HCT116 (cell line): ENCODE measurements at regions not wholly inside any gene's neighbourhood (a gene's known extent, or its start where the extent isn't known, plus 50 kb on each side); places are given as distances from the start of the nearest gene placed in this dataset.

ENCODE experiments used
- ATAC-seq: fragments of 200-7000 bp; cut with Tn5 transposase; 2 replicates; pipeline ENCODE4 v1.9.1; 2020; ENCODE audit warnings: mild to moderate bottlenecking, moderate library complexity
- BruUV-seq: library from RNA; stranded (reverse); fragments of 400-500 nt; replicated peaks from 2 replicates; lab custom pipeline; 2021; lab: Mats Ljungman, UMichigan
- CTCF ChIA-PET: fragments of 300-600 bp; sonication (Branson Sonifier 250); formaldehyde crosslinking; loops from one replicate; lab custom pipeline; 2021; ENCODE audit warnings: antibody characterized with exemption; lab: Charles Lee
- POLR2A ChIA-PET: fragments of 300-600, 350-600 bp; sonication (Branson Sonifier 250); formaldehyde crosslinking; loops from one replicate; lab custom pipeline; 2021; ENCODE audit warnings: antibody characterized with exemption; lab: Charles Lee
- RAD21 ChIA-PET, 2 experiments: fragments of 300-600 bp; sonication (Branson Sonifier 250); formaldehyde crosslinking; loops; one replicate each; lab custom pipeline; 2023; ENCODE audit warnings: low total read pairs in 2 of 2; ENCODE audit not compliant: uncharacterized antibody in 2 of 2, unreplicated experiment in 2 of 2, low non-redundant PET in 1 of 2; lab: Charles Lee
- DNase-seq: peaks from one replicate; pipeline ENCODE4 v3.0.0-alpha.2; 2010; ENCODE audit warnings: low read depth, low spot score
- H2AFZ ChIP-seq: fragments of 200-600 bp; shearing (Covaris generic), sonication (generic); 2 replicates; pipeline ENCODE4 v1.6.1; 2017; ENCODE audit warnings: low read depth, mixed run types, mixed read lengths, antibody characterized with exemption, low read length; ENCODE audit not compliant: poor library complexity, severe bottlenecking
- H3K27ac ChIP-seq: 2 replicates; pipeline ENCODE4 v1.5.1; 2012; ENCODE audit warnings: low read depth, low read length
- H3K27me3 ChIP-seq: fragments of 200-600 bp; sonication (generic); 2 replicates; pipeline ENCODE4 v1.6.1; 2016; ENCODE audit warnings: mixed run types, low read length, mixed read lengths; ENCODE audit not compliant: insufficient read depth
- H3K36me3 ChIP-seq, 2 experiments: fragments of 200-500 bp in 1 of 2; fragments of 200-600 bp in 1 of 2; sonication (Bioruptor generic) in 1 of 2; sonication (generic) in 1 of 2; 2 replicates each; pipeline versions ENCODE4 v1.5.1 to v1.6.1; 2014 to 2016; ENCODE audit warnings: low read length in 2 of 2, inconsistent platforms in 1 of 2, mixed read lengths in 1 of 2, mixed run types in 1 of 2; ENCODE audit not compliant: insufficient read depth in 2 of 2, control insufficient read depth in 1 of 2
- H3K4me1 ChIP-seq, 2 experiments: fragments of 200-600 bp in 1 of 2; sonication (generic) in 1 of 2; 2 replicates each; pipeline versions ENCODE4 v1.5.1 to v1.6.1; 2012 to 2017; ENCODE audit warnings: low read length in 2 of 2, inconsistent platforms in 1 of 2, mild to moderate bottlenecking in 1 of 2, mixed read lengths in 1 of 2, mixed run types in 1 of 2, moderate library complexity in 1 of 2; ENCODE audit not compliant: insufficient read depth in 2 of 2, control insufficient read depth in 1 of 2
- H3K4me2 ChIP-seq: fragments of 200-600 bp; sonication (generic); 2 replicates; pipeline ENCODE4 v1.6.1; 2017; ENCODE audit warnings: mixed run types, low read length, mixed read lengths
- H3K4me3 ChIP-seq, 2 experiments: fragments of 200-600 bp in 1 of 2; sonication (generic) in 1 of 2; replicated peaks in 1 of 2; 2 replicates each; pipeline ENCODE4 v1.5.1; 2011 to 2016; ENCODE audit warnings: low read length in 2 of 2, control low read depth in 1 of 2, low read depth in 1 of 2, mild to moderate bottlenecking in 1 of 2, mixed read lengths in 1 of 2, mixed run types in 1 of 2
- H3K79me2 ChIP-seq: fragments of 200-600 bp; sonication (generic); 2 replicates; pipeline ENCODE4 v1.6.1; 2017; ENCODE audit warnings: mild to moderate bottlenecking, mixed run types, low read length, moderate library complexity, mixed read lengths; ENCODE audit not compliant: insufficient read depth
- H3K9ac ChIP-seq: fragments of 200-600 bp; sonication (generic); 2 replicates; pipeline ENCODE4 v1.6.1; 2016; ENCODE audit warnings: low read length, mixed read lengths
- H3K9me2 ChIP-seq: fragments of 200-600 bp; sonication (generic), shearing (Covaris generic); 2 replicates; pipeline ENCODE4 v1.6.1; 2017; ENCODE audit warnings: mixed run types, mild to moderate bottlenecking, moderate library complexity; ENCODE audit not compliant: insufficient read depth
- H3K9me3 ChIP-seq, 2 experiments: fragments of 200-500 bp in 1 of 2; fragments of 200-600 bp in 1 of 2; sonication (Bioruptor generic) in 1 of 2; sonication (generic) in 1 of 2; 2 replicates each; pipeline ENCODE4 v1.6.1; 2014 to 2017; ENCODE audit warnings: low read length in 2 of 2, mixed read lengths in 2 of 2, inconsistent platforms in 1 of 2, low read depth in 1 of 2, mild to moderate bottlenecking in 1 of 2, mixed run types in 1 of 2, moderate library complexity in 1 of 2; ENCODE audit not compliant: control insufficient read depth in 1 of 2, insufficient read depth in 1 of 2
- H4K20me1 ChIP-seq: fragments of 200-600 bp; sonication (generic), shearing (Covaris generic); 2 replicates; pipeline ENCODE4 v1.6.1; 2017; ENCODE audit warnings: mixed run types, mild to moderate bottlenecking, moderate library complexity; ENCODE audit not compliant: insufficient read depth
- ATF3 ChIP-seq: IDR thresholded peaks from 2 replicates; pipeline ENCODE4 v1.6.1; 2012
- CBX3 ChIP-seq: IDR thresholded peaks from 2 replicates; pipeline ENCODE4 v1.6.1; 2012; ENCODE audit warnings: low read depth
- CEBPB ChIP-seq: IDR thresholded peaks from 2 replicates; pipeline ENCODE4 v1.6.1; 2012; ENCODE audit warnings: low read depth
- CTCF ChIP-seq, 3 experiments: fragments of 200-600 bp in 1 of 3; sonication (generic) in 1 of 3; IDR thresholded peaks in 2 of 3; conservative IDR thresholded peaks in 1 of 3; 2 replicates each; pipeline ENCODE4 v1.5.1; 2012 to 2017; ENCODE audit warnings: low read depth in 2 of 3, low read length in 2 of 3, antibody characterized with exemption in 1 of 3, borderline replicate concordance in 1 of 3, control low read depth in 1 of 3, mild to moderate bottlenecking in 1 of 3, mixed read lengths in 1 of 3, mixed run types in 1 of 3, moderate library complexity in 1 of 3; ENCODE audit not compliant: insufficient read depth in 1 of 3
- FOSL1 ChIP-seq: IDR thresholded peaks from 2 replicates; pipeline ENCODE4 v1.6.1; 2012; ENCODE audit warnings: low read depth
- JUND ChIP-seq: IDR thresholded peaks from 2 replicates; pipeline ENCODE4 v1.6.1; 2012
- MAX ChIP-seq: IDR thresholded peaks from 2 replicates; pipeline ENCODE4 v1.6.1; 2012
- SP1 ChIP-seq: IDR thresholded peaks from 2 replicates; pipeline ENCODE4 v1.6.1; 2012; ENCODE audit warnings: low read depth
- YY1 ChIP-seq: IDR thresholded peaks from 2 replicates; pipeline ENCODE4 v1.6.1; 2011; ENCODE audit warnings: low read length, low read depth, moderate library complexity, mild to moderate bottlenecking; ENCODE audit not compliant: insufficient replicate concordance; ENCODE audit errors: extremely low read depth
- ZFX ChIP-seq: fragments of 450-650 bp; IDR thresholded peaks from 2 replicates; pipeline ENCODE4 v1.6.1; 2017
- ZNF274 ChIP-seq: fragments of 200-500 bp; sonication (Bioruptor generic); IDR thresholded peaks from 2 replicates; pipeline ENCODE4 v1.6.1; 2014; ENCODE audit warnings: mild to moderate bottlenecking, low read depth, low read length, inconsistent platforms
- intact Hi-C: fragments of 100-400 bp; cut with micrococcal nuclease; formaldehyde crosslinking; loops from 2 replicates; pipeline ENCODE4 v1.10.0; 2022

GRCh38 chr14:98888281-98888680 lies 383.7 kb downstream of the BCL11B start:
- CTCF ChIA-PET: no interaction called here
- Histone ChIP-seq H3K4me3 (no peak overlapping the region), H4K20me1 (no peaks in the 10 kb centered on the region), H2AFZ (no peak overlapping the region), H3K36me3 (no peaks in the 10 kb centered on the region), H3K4me1 (peaks cover 0 to 6% of the 10 kb centered on the region in 2 experiments; a peak in 1 of 4 replicates), H3K79me2 (no peaks in the 10 kb centered on the region)
- no TSS peak for BruUV-seq
- ATAC-seq (no peak), DNase-seq (no peak)
- POLR2A ChIA-PET: no interaction called here
- no peak for TF ChIP-seq CBX3
- no peak for TF ChIP-seq YY1
- TF ChIP-seq CEBPB: no peak
- no peak for TF ChIP-seq ZFX
- TF ChIP-seq SP1: no peak
- TF ChIP-seq FOSL1: no peak
- no peak for TF ChIP-seq ATF3
- TF ChIP-seq ZNF274: no peak
- no peak for TF ChIP-seq JUND
- no peak for TF ChIP-seq MAX
- no peak for TF ChIP-seq CTCF (IDR thresholded peaks at IDR 0.05 in 2 of 3, conservative IDR thresholded peaks at IDR 0.05 in 1 of 3; ENCODE audit: borderline replicate concordance in 1 of 3, insufficient read depth in 1 of 3, low read depth in 2 of 3, low read length in 2 of 3)
- TF ChIP-seq, all 23 proteins: peak for 0
- H3K9me3 ChIP-seq: no peaks in the 10 kb centered on the region
- RAD21 ChIA-PET: no interaction called here
- no peak overlapping the region for H3K27ac ChIP-seq
- H3K9ac ChIP-seq: no peak overlapping the region
- no peak overlapping the region for H3K4me2 ChIP-seq
- H3K27me3 ChIP-seq: peaks cover 6% of the 10 kb centered on the region; the same call in 1 of the 2 replicates
- no peaks in the 10 kb centered on the region for H3K9me2 ChIP-seq
- intact Hi-C loops: no loop called here
